NCI-H446 treated with DMSO at 0.1 percent for 48 hours (cell line): ENCODE measurements at regions not wholly inside any gene's neighbourhood (a gene's known extent, or its start where the extent isn't known, plus 50 kb on each side); places are given as distances from the start of the nearest gene placed in this dataset.

ENCODE experiments used
- DNase-seq: peaks from one replicate; lab custom pipeline; 2025; lab: John Stamatoyannopoulos, UW

DNA sequence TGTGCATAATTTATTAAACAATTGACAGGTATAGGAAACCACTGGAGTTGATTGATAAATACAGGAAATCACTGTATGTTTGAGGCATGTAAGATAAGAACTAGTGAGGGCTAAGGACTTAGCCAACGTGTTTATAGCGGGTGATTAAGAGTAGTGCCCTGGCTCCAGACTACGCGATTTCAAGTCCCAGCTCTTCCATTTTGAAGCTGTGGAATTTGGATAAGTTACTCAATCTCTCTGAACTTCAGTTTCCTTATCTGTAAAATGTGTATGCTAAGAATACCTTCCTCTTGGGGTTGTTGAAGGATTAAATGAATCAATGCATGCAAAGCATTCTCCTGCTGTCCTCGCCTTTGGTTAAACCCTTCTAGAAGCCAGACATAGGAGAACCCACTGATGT, 143.3 kb upstream of the GJB5 start:
- DNase-seq = no peak

DNA sequence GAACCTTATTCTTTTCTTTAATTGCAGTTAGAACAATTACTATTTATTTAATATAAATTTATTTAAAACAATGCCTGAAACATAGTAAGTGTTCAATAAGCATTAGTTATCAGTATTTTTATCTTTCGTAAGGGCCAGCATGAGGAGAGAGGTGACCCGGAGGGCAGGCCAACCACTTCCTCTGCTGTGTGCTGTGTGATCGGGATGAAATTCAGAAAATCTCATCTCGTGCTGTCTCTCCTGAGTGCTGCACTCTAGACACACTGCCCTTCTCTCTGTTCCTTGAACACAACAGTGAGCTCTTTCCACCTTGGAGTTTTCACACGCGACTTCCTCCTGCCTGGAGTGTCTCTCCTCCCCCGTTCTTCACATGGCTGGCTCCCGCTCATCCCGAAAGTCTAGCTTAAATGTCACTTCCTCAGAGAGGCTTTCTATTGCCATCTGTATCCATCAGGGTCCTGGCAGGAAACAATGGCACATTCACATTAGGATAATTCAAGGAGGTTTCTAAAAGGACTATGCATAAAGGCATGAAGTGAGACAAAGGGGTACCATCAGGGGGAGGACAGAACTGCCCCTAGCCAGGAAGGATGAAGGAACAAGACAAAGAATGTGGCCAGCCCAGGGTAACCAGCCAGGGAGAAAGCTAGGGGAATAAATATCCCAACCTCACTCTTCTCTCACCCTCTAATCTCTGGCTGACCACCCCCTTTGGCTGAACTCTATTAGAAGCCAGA, 142.6 kb upstream of the GJB5 start:
- no peak for DNase-seq

DNA sequence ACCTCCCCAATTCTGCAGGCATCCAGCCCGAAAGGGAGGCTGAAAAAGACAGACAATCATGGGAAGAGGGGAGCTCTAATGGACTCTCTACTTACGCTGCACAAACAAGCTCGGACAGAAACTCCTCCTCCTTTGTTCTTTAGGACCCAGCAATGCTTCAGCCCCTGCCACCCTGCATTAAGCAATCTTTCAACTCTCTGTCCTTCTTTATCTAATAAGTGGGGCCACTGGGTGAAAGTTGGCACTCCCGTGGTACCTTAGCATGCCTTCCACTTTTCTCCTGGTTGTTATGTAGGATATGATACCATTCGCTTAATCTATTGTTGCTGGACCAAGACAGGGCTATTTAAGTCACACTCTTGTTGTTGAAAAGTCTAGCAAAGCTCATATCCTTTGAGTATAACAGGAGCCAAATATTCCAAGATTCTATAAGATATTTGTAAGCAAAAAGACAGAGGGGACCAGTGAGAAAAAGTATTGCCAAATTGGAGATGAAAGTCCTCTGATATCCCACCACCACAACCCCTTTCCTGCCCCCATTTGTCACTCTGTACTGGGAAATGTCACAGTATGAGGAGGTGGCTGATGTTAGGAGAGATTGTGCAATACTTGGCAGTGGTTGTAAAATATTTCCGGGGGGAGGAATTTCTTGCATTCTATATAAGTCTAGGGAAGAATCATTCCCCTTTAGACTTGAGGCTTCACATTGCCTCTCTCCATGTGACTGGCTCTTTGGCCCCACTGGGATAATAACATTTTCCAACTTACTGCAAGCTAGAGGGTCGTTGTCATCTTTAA, 137.3 kb upstream of the GJB5 start:
- DNase-seq = no peak

DNA sequence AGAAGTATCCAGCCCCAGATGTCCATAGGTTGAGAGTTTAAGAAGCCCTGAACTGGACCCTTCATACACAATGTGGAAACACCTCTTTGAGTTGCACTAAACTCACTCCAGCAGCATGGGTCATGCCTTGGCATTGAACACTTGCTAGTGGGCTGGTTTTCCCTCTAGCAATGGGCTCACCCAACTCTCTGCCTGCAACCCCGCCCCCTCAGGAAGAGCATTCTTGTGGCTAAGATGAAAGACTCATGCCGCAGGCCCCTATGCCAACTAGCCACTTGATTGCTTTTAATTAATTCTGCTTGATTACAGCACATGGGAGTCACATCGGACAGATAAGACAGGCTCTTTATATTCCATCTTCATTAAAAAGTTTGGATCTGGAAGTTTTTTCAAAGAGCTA, 136.5 kb upstream of the GJB5 start:
- no peak for DNase-seq

DNA sequence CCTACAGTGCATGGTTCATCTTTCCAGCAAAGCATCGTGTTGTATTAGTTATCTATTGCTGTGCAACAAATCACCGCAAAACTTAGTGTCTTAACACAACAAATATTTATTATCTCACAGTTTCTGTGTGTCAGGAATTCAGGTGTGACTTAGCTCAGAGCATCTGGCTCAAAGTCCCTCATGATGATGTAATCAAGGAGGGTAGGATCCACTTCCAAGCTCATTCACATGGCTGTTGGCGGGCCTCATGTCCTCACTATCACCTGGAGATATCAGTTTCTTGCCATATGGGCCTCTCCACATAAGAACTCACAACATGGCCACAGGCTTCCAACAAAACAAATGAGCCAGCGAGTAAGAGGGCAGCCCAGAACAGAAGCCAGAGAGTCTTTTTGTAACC, 135.6 kb upstream of the GJB5 start:
- DNase-seq = no peak

DNA sequence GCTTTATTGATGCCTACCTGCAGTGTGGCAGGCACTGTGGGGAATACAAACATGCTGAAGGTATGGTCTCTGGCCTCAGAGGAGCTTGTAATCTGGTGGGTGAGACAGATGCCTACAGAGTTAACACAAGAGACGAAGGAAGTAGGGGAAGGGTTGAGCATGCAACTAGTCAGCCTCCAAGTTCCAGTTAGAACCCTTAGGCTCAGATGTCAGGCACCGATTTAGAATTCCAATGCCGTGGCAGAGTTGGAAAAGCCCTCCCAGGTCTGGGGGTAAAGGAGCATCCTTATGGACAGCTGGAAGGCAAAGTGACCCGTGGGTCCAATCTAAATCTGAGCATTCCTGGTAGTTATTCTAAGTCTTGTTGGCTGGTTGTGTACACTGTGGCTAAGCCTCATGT, 132.9 kb upstream of the GJB5 start:
- DNase-seq = no peak

DNA sequence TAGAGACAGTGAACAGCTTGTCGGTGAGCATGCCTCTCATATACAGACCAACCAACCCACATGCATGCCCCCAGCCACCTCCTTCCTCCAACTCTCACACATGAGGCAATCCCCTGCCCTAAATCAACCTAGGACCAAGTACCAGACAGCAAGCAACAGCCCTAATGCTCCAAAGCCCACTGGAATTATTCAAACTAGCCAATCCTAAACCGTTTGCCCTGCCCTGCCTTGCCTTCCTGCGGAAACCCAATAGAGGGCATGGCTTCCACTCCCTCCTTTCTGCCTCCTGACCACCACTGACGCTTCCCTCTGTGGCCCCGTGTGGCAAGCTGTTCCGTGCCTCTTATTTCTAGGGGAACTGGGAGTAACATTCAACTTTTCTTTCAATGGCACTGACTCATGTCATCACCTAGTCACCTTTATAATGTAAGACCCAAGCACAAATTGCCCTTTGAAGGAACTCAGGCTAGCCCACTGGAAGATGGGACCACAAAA, 129.3 kb upstream of the GJB5 start:
- no peak for DNase-seq

DNA sequence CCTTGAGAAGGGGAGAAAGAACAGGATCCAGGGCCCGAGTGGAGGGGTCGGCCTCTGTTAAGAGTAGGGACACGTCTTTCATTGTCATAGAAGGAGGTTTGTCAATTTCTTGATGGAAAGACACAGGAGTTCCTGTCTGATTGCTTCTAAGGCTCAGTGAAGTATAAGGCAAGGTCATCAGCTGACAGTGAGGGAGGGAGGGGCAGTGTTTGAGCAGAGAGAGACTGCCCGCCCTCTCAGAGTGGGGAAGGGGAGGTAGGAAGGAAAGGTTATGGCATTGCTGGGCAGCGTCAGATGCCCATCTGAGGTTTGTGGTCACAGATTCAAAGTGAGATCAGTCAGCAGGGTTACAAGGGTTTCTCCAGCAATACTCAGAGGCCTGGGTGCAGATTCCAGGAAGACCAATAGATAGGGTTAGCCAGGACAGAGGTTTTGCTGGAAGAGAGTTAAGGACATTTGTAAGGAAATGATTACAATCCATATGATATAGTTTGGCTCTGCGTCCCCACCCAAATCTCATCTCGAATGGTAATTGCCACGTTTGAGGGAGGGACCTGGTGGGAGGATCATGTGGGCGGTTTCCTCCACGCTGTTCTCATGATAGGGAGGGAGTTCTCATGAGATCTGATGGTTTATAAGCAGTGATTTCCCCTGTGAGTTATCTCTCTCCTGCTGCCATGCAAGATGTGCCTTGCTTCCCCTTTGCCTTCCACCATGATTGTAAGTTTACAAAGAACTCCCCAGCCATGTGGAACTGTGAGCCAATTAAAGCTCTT, 127.2 kb upstream of the GJB5 start:
- DNase-seq = no peak

DNA sequence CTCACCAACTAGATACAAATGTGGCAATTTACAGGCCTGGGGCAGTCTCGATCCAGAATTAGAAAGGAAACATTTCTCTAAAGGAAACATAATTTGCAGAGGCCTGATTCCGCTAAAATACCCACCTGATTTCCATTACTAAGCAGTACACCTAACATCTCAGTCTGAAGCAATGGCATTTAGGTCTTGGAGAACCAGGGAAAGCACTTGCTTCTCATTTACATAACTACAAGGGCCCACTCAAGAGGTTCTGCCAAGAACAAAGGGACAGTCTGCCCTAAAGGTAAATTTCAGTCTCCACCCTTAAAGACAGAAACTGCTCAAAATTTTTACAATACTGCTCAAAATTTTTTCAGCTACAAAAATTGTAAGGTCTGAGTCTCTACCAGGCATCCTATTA, 123.7 kb upstream of the GJB5 start:
- no peak for DNase-seq

DNA sequence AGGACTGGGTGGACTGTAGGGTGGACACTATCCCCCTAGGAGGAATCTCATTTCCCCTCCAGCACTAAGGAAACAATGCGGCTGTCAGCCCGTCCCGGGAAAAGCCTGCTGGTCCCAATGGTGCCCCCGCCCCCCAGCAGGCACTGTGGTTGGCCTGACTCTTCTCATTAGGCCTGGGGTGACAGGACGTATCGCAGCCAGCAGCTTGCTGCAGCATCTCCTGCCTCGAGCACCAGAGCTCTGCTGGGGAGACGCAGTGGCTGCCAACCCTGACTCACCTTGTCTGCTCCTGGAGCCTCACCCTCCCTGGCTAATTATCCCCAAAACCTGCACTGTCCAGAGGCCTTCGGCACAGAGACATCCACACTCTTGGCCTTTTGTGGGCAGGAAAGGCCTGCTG, 115.1 kb upstream of the GJB5 start:
- no peak for DNase-seq

DNA sequence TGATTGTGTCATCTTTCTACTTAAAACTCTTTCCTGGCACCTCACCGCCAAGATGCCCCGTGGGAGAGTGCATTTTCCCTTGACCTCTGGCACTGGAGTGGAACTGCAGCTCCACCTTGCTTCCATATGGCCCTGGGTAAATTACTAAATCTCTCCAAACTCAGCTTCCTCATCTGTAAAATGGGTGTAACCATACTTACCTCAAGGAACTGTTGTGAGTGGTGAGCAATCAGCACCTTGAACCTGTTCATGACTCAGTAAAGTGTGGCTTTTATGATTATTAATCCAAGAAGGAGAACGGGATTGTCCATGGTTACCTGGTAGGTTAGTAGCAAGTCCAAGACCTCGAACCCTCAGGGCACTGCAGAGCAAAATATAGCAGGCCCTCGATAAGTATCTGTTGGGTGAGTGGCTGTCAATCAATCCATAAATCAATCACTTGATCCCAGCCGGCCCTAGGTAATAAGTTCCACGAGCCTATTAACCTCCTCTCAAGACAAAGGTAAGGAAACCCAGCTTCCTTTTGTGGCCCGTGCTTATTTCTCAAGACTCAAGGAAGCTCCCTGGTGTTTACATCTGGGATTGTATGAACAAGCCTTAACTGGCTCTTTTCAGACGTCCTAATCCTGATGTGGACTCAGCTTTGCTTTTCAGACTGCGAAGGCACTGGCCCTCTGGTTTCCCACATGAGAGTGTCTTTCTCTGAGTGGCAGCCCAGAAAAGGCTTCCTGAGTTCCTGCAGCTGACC, 114.0 kb upstream of the GJB5 start:
- DNase-seq = no peak

DNA sequence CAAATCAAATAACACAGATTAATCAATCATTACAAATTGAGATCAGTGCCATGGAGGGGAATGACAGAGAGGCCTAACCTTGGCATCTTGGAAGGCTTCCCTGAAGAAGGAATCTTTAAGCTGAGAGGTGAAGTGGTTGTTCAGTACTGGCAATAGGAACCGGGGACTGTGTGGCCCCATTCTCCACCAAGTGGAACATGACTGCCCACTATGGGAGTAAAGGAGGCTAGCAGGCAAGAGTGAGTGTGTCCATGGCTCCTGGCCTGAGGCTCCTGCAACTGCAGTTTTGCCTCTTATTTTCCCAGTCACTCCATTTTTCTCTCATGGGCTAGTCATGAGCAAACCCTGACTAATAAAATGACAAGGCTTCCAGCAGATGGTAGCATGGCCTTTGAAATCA, 112.2 kb upstream of the GJB5 start:
- no peak for DNase-seq

DNA sequence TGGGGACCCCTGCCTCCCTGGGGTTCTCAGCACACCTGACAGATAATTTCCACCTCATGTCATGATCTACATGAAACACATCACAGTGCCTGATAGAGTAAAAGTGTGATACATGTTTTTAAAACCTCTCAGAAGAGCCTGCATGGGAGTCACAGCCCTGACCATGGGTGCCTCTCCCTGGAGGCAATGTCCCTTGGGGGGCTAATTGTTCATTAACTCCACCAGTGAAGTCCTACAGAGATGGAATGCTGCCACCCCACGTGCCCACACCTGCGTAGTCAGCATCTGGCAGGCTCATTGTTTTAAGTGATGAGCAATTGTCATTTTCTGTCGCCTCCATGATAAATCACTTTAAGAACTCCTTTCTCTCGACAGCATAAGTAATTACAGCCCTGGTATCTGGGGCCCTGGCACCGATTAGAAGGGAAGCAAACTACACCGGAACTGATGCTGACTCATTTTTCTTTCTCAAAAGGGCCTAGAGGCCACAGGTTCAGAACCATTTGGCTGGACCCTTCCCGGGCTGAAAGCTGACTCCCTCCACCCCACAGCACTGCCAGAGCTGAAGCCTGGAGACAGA, 109.6 kb upstream of the GJB5 start:
- no peak for DNase-seq

DNA sequence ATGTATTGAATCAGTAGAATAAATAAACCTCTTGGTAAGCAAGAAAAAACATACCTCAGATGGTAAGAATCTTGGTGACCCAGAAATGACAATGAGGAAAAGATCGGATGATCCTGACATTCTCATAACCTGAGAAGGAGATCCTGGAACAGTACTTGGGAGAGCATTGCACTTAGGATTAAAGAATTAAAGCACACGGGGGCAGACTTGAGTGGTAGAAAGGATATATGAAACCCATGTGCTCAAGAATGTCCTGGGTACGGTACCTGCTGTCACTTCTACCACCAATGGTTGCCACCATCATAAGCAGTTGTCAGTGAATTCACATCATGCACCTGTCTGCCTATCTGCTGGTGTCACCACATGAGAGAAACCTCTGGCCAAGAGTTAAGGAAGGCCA, 108.9 kb upstream of the GJB5 start:
- DNase-seq = no peak

DNA sequence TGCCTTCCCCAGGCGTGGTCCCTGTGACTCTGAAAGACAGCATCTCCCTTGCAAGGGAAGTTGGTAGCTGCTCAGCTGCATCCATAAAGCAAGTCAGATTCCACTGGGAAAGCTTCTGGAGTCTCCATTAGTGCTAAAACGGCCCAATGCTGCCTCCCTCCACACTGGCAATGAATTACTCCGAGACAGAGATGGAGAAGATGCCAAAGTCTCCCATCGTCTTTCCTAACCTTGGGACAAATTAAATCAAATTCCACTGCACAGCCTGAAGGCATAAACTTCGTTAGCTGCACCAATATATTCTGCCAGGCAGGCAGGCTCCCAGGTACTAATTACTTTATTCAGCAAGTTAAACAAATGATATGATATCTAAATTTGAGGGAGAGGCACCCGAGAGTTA, 106.3 kb upstream of the GJB5 start:
- no peak for DNase-seq

DNA sequence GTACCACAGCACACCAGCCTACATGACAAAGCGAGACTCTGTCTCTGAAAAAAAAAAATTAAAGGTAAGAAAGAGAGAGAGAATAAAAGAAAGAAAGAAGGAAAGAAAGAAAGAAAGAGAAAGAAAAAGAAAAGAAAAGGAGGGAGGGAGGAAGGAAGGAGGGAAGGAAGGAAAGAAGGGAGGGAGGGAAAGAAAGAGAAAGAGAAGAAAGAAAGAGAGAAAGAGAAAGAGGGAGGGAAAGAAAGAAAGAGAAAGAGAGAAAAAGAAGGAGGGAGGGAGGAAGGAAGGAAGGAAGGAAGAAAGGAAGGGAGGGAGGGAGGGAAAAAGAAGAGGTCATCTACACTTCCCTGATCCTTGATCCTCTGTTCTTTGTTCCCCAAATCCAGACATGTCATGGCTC, 104.8 kb upstream of the GJB5 start:
- no peak for DNase-seq

DNA sequence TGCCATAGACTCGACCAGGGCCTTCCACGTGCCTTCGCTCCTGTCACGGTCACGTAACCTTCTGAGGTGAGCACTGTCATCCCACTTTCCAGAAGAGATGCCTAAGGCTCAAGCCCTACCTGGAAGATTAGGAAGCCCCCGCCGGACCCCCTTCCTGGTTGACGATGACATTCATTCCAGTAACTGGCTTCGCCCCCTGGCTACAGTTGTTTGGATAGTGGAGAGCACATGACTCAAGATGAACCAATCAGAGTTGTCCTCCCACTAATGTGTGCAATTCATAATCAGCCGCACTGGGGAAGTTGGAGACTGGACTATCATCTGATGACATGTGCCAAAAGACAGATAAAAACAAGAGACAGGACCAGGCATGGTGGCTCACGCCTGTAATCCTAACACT, 104.0 kb upstream of the GJB5 start:
- no peak for DNase-seq

DNA sequence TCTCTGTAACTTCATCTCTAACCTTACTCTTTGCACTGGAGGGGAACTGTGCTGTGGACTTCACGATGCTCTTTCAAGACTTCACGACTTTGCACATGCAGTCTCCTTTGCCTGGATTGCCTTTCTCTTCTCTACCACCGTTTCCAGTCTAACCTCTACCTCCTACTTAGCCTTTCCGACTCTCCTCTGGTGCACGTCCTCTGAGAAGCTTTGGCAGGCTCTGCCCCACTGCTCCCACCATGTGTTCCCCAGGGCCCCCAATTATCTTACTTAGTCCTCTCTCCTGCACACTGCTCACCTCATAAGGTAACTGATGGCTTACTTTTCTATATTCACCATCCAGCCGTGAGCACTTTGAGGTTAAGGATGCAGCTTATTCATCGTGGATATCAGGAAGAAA, 101.7 kb upstream of the GJB5 start:
- DNase-seq = no peak

DNA sequence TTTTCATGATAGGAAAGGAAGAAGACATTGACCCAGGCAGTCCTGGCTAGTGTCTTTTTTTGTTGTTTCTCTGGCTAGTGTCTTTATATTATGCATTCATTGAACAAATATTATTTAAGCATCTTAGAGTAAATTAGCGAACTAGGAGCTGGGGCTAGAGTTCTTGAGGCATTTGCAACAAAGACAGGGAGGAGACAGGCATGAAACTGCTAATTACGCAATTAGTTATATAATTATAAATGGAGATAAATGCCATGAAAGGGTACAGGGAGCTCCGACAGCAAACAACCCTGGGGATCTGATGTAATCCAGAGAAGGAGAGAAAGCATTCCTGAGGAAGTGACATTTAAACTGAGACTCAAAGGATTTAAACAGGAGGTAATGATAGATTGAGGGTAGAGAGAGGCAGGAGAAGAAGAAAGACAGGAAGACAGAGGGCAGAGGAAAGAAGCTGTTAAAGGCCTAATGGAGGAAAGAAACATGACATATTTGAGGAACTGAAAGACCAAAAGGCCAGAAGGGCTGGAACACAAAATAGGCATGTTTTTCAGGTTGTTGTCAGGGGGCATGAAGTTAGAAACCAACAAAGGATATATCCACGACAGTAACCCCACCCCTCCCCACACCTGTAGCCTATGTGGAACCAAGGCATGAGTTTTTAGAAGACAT, 99.5 kb upstream of the GJB5 start:
- DNase-seq = no peak

DNA sequence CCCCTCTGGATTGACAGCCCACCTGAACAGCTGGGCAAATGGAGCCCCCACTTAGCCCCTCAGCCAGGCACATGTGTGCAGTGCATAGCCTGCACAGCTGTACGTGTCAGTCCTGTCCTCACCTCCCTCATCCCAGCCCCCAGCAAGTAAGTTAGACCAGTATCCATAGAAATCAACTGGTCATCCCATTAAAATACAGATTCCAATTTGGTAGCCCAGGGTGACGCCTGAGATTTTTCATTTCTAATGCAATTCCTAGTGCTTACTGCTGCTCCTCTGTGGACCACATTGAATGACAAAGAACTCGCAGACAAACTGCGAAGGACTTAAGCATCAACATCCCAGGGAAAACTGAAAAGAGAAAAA, 99.0 kb upstream of the GJB5 start:
- no peak for DNase-seq

DNA sequence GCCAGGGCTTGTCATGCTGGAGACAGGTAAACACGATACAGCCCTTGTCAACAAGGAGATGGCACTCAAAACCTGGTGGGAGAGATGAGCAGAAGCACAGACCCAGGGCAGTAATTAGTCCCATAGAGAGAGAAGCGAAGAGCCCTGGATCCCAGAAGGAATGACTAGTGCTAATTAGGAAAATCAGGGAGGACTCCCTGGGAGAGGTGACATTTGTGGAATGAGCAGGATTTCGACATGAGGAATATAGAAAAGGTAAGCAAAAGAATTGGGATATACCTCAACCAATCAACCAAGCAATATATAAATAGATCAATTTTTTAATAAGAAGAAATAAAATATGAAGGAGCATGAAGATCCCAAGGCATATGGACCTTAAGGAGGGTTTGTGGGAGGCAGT, 98.5 kb upstream of the GJB5 start:
- DNase-seq = no peak
